Astrocyte of the spinal cord (primary cell): ENCODE measurements at regions not wholly inside any gene's neighbourhood (a gene's known extent, or its start where the extent isn't known, plus 50 kb on each side); places are given as distances from the start of the nearest gene placed in this dataset.

Experiments
- DNase-seq: peaks from one replicate; pipeline ENCODE4 v3.0.0; 2011; ENCODE audit warnings: low read depth, low spot score
- H3K4me3 ChIP-seq: 2 replicates; pipeline ENCODE4 v1.5.1; 2011; ENCODE audit warnings: low read depth, mild to moderate bottlenecking, low read length, moderate library complexity
- CTCF ChIP-seq: IDR thresholded peaks from 2 replicates; pipeline ENCODE4 v1.5.1; 2012; ENCODE audit warnings: low read depth, mild to moderate bottlenecking, low read length, inconsistent platforms
- in situ Hi-C: cut with HindIII; loops from 2 replicates; pipeline ENCODE4 v1.10.0; 2017; ENCODE audit warnings: low sequenced_read_pairs

GRCh38 chr5:66413931-66414330 is 182.3 kb upstream of the MAST4 start:
- in situ Hi-C loops: no loop called here
- H3K4me3 ChIP-seq: no peak overlapping the region
- no peak for TF ChIP-seq CTCF
- DNase-seq: no peak

GRCh38 chr5:66415208-66415607 is 181.0 kb upstream of the MAST4 start:
- in situ Hi-C loops: no loop called here
- no peak for DNase-seq
- TF ChIP-seq CTCF: no peak
- no peak overlapping the region for H3K4me3 ChIP-seq

- no peak overlapping the region for H3K4me3 ChIP-seq
- TF ChIP-seq CTCF: no peak
- in situ Hi-C loops: no loop called here
- no peak for DNase-seq
Measured at GRCh38 chr5:66416698-66417097, 179.5 kb upstream of the MAST4 start.

GRCh38 chr5:66417781-66418180 is 178.4 kb upstream of the MAST4 start:
- DNase-seq: no peak
- in situ Hi-C loops: no loop called here

GRCh38 chr5:66423484-66423883 is 172.7 kb upstream of the MAST4 start:
- no peak for DNase-seq
- TF ChIP-seq CTCF: no peak
- no peak overlapping the region for H3K4me3 ChIP-seq
- in situ Hi-C loops: no loop called here

More at GRCh38 chr5:66417781-66418180, 178.4 kb upstream of the MAST4 start:
- H3K4me3 ChIP-seq: no peak overlapping the region
- TF ChIP-seq CTCF: no peak

GRCh38 chr5:66425842-66426241 is 170.4 kb upstream of the MAST4 start:
- no peak for TF ChIP-seq CTCF

More at GRCh38 chr5:66425842-66426241, 170.4 kb upstream of the MAST4 start:
- no peak overlapping the region for H3K4me3 ChIP-seq
- no peak for DNase-seq
- in situ Hi-C loops: no loop called here
